ENCODE measurements at regions not wholly inside any gene's neighbourhood (a gene's known extent, or its start where the extent isn't known, plus 50 kb on each side); places are given as distances from the start of the nearest gene placed in this dataset.

DNA sequence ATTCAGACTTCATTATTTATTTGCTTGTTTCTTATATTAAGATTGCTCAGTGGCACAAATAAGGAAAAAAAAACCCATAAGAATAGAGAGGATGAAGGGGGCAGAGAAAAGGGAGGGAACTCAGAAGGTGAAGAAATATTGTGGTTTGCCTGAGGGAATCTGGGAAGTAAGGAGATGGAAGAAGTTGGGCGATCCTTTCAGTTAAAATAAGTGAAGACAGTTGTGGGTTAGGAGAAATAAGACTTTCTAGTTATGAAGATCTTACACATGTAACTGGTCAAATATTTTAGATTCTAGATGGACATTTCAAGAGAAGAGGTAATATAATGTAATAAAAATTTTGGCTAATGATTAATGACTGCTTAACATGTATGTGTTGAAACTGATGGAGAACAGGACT, 138.7 kb upstream of the LIMCH1 start:
- no CpG with 5 or more reads among the region's 1 CpG for WGBS, 2 experiments (ENCODE audit: extremely low coverage in 2 of 2, insufficient read length in 1 of 2)
- CTCF ChIA-PET, result no interaction called here

More for the DNA sequence above, 138.7 kb upstream of the LIMCH1 start:
- Histone ChIP-seq H3K4me2 (ENCODE audit: low read depth, low read length) (no peak overlapping the region), H3K4me3 (ENCODE audit: insufficient read depth, low read depth, low read length) (no peak overlapping the region), H3K9me1 (ENCODE audit: insufficient read depth, low read length) (no peaks in the 10 kb centered on the region), H3K23ac (ENCODE audit: low read depth, low read length) (no peak overlapping the region), H2BK120ac (ENCODE audit: low read depth, low read length) (no peak overlapping the region), H2AK5ac (ENCODE audit: low read depth, low read length) (no peak overlapping the region), H4K8ac (ENCODE audit: low read depth in 2 of 2, low read length in 2 of 2) (no peak overlapping the region), H3K27me3 (ENCODE audit: control insufficient read depth, insufficient read depth, low read length) (no peaks in the 10 kb centered on the region), H3K14ac (replicated peaks; ENCODE audit: low read depth, low read length) (no peak overlapping the region), H2BK20ac (ENCODE audit: low read depth, low read length) (no peak overlapping the region), H2AK9ac (replicated peaks; ENCODE audit: low read depth, low read length, poor library complexity) (no peak overlapping the region), H2AFZ (replicated peaks; ENCODE audit: low read length, poor library complexity) (no peak overlapping the region), H3K9ac (ENCODE audit: low read depth, low read length) (no peak overlapping the region), H3K4ac (ENCODE audit: low read depth, low read length) (no peak overlapping the region), H3K79me1 (ENCODE audit: low read depth in 1 of 2, low read length in 2 of 2) (no peaks in the 10 kb centered on the region), H3K36me3 (ENCODE audit: control insufficient read depth, insufficient read depth, low read length) (no peaks in the 10 kb centered on the region), H3K56ac (ENCODE audit: extremely low read depth, insufficient read depth, low read length) (no peak overlapping the region), H3K18ac (ENCODE audit: low read depth, low read length) (no peak overlapping the region), H4K91ac (ENCODE audit: insufficient read depth, low read depth, low read length) (no peak overlapping the region), H3K27ac (ENCODE audit: insufficient read depth, low read length) (no peak overlapping the region), H4K5ac (ENCODE audit: low read depth, low read length) (no peak overlapping the region), H2BK15ac (ENCODE audit: low read depth, low read length) (no peak overlapping the region), H4K20me1 (ENCODE audit: insufficient read depth, low read length) (no peaks in the 10 kb centered on the region), H3K9me3 (ENCODE audit: control insufficient read depth, insufficient read depth, low read length) (no peaks in the 10 kb centered on the region), H2BK5ac (ENCODE audit: low read depth, low read length, poor library complexity, severe bottlenecking) (no peak overlapping the region), H3K4me1 (ENCODE audit: control insufficient read depth, insufficient read depth, low read length) (no peaks in the 10 kb centered on the region)
- dilution Hi-C loops (cut with HindIII; ENCODE audit: low sequenced_read_pairs, unreplicated experiment), result no loop called here
- TF ChIP-seq CEBPB (IDR thresholded peaks at IDR 0.05; ENCODE audit: low read depth, low read length) (no peak), RCOR1 (IDR thresholded peaks at IDR 0.05; ENCODE audit: insufficient replicate concordance, low read length) (no peak), SMC3 (IDR thresholded peaks at IDR 0.05; ENCODE audit: low read depth, low read length) (no peak), MAFK (IDR thresholded peaks at IDR 0.05; ENCODE audit: low read depth, low read length) (no peak), RFX5 (IDR thresholded peaks at IDR 0.05; ENCODE audit: low read depth, low read length) (no peak), POLR2A (IDR thresholded peaks at IDR 0.05; ENCODE audit: low read depth, low read length) (no peak), BHLHE40 (IDR thresholded peaks at IDR 0.05; ENCODE audit: low read depth, low read length) (no peak), MAZ (IDR thresholded peaks at IDR 0.05; ENCODE audit: borderline replicate concordance, low read depth, low read length) (no peak), RAD21 (IDR thresholded peaks at IDR 0.05; ENCODE audit: low read length) (no peak), MXI1 (IDR thresholded peaks at IDR 0.05; ENCODE audit: borderline replicate concordance, low read depth, low read length) (no peak), CHD1 (IDR thresholded peaks at IDR 0.05; ENCODE audit: low read depth, low read length) (no peak), FOS (IDR thresholded peaks at IDR 0.05; ENCODE audit: low read depth, low read length) (no peak)
- TF ChIP-seq, protein P1, sequence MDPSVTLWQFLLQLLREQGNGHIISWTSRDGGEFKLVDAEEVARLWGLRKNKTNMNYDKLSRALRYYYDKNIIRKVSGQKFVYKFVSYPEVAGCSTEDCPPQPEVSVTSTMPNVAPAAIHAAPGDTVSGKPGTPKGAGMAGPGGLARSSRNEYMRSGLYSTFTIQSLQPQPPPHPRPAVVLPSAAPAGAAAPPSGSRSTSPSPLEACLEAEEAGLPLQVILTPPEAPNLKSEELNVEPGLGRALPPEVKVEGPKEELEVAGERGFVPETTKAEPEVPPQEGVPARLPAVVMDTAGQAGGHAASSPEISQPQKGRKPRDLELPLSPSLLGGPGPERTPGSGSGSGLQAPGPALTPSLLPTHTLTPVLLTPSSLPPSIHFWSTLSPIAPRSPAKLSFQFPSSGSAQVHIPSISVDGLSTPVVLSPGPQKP (IDR thresholded peaks at IDR 0.05; ENCODE audit: borderline replicate concordance, low read depth, low read length), result no peak
- TF ChIP-seq, protein P2, sequence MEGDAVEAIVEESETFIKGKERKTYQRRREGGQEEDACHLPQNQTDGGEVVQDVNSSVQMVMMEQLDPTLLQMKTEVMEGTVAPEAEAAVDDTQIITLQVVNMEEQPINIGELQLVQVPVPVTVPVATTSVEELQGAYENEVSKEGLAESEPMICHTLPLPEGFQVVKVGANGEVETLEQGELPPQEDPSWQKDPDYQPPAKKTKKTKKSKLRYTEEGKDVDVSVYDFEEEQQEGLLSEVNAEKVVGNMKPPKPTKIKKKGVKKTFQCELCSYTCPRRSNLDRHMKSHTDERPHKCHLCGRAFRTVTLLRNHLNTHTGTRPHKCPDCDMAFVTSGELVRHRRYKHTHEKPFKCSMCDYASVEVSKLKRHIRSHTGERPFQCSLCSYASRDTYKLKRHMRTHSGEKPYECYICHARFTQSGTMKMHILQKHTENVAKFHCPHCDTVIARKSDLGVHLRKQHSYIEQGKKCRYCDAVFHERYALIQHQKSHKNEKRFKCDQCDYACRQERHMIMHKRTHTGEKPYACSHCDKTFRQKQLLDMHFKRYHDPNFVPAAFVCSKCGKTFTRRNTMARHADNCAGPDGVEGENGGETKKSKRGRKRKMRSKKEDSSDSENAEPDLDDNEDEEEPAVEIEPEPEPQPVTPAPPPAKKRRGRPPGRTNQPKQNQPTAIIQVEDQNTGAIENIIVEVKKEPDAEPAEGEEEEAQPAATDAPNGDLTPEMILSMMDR (conservative IDR thresholded peaks at IDR 0.05; ENCODE audit: low read depth, low read length), result no peak
- TF ChIP-seq, protein P3, sequence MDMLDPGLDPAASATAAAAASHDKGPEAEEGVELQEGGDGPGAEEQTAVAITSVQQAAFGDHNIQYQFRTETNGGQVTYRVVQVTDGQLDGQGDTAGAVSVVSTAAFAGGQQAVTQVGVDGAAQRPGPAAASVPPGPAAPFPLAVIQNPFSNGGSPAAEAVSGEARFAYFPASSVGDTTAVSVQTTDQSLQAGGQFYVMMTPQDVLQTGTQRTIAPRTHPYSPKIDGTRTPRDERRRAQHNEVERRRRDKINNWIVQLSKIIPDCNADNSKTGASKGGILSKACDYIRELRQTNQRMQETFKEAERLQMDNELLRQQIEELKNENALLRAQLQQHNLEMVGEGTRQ (IDR thresholded peaks at IDR 0.05; ENCODE audit: low read depth, low read length), result no peak
- POLR2A ChIA-PET (ENCODE audit: unreplicated experiment), result no interaction called here
- ATAC-seq (ENCODE audit: low read depth) (no peak), DNase-seq (no peak)
- BruUV-seq (replicated peaks), result no TSS peak
- intact Hi-C loops (cut with micrococcal nuclease), result no loop called here
- in situ Hi-C loops (cut with MboI; ENCODE audit: low sequenced_read_pairs), result no loop called here

Measured in IMR-90 (cell line).